Fibroblast of lung (primary cell): ENCODE measurements at regions not wholly inside any gene's neighbourhood (a gene's known extent, or its start where the extent isn't known, plus 50 kb on each side); places are given as distances from the start of the nearest gene placed in this dataset.

Experiments
- DNase-seq, 2 donors: peaks; one replicate each; pipeline versions ENCODE4 v3.0.0 to v3.0.0-alpha.2; 2010; ENCODE audit warnings: low read depth in 2 of 2
- H2AFZ ChIP-seq: 2 replicates; pipeline ENCODE4 v1.5.1; 2012; ENCODE audit warnings: low read length, control low read depth, inconsistent platforms
- H3K27ac ChIP-seq: 2 replicates; pipeline ENCODE4 v1.5.1; 2011; ENCODE audit warnings: low read length, control low read depth; ENCODE audit not compliant: insufficient read depth
- H3K27me3 ChIP-seq: 2 replicates; pipeline ENCODE4 v1.5.1; 2011; ENCODE audit warnings: mild to moderate bottlenecking, low read length; ENCODE audit not compliant: control insufficient read depth, insufficient read depth
- H3K36me3 ChIP-seq: 2 replicates; pipeline ENCODE4 v1.5.1; 2011; ENCODE audit warnings: low read length; ENCODE audit not compliant: control insufficient read depth, insufficient read depth
- H3K4me1 ChIP-seq: 2 replicates; pipeline ENCODE4 v1.5.1; 2011; ENCODE audit warnings: low read length; ENCODE audit not compliant: control insufficient read depth, insufficient read depth; ENCODE audit errors: extremely low read depth
- H3K4me2 ChIP-seq: 2 replicates; pipeline ENCODE4 v1.5.1; 2011; ENCODE audit warnings: low read length, control low read depth; ENCODE audit not compliant: insufficient read depth; ENCODE audit errors: extremely low read depth
- H3K4me3 ChIP-seq, 4 experiments: fragments of 200-600 bp in 1 of 4; sonication (generic) in 1 of 4; replicated peaks in 1 of 4; 2 replicates each; pipeline ENCODE4 v1.5.1; 2011 to 2016; ENCODE audit warnings: low read length in 4 of 4, low read depth in 3 of 4, mild to moderate bottlenecking in 3 of 4, control low read depth in 2 of 4, inconsistent platforms in 1 of 4, mixed read lengths in 1 of 4; ENCODE audit not compliant: insufficient read depth in 1 of 4; ENCODE audit errors: control extremely low read depth in 1 of 4
- H3K79me2 ChIP-seq: 2 replicates; pipeline ENCODE4 v1.5.1; 2012; ENCODE audit warnings: mild to moderate bottlenecking, low read length, inconsistent platforms; ENCODE audit not compliant: control insufficient read depth, insufficient read depth
- H3K9ac ChIP-seq: 2 replicates; pipeline ENCODE4 v1.5.1; 2011; ENCODE audit warnings: mild to moderate bottlenecking, low read length, control low read depth; ENCODE audit not compliant: insufficient read depth
- H3K9me3 ChIP-seq: 2 replicates; pipeline ENCODE4 v1.5.1; 2012; ENCODE audit warnings: low read depth, low read length; ENCODE audit not compliant: control insufficient read depth, insufficient read depth
- H4K20me1 ChIP-seq: 2 replicates; pipeline ENCODE4 v1.5.1; 2011; ENCODE audit warnings: low read length; ENCODE audit not compliant: control insufficient read depth, insufficient read depth; ENCODE audit errors: extremely low read depth
- EZH2 ChIP-seq: IDR thresholded peaks from 2 replicates; pipeline ENCODE4 v1.5.1; 2012; ENCODE audit warnings: low read length, control low read depth, mild to moderate bottlenecking; ENCODE audit errors: missing control alignments
- TF ChIP-seq, protein P1 (sequence below), 2 donors: IDR thresholded peaks in 1 of 2; conservative IDR thresholded peaks in 1 of 2; 1 replicate in 1 of 2; 2 replicates in 1 of 2; pipeline ENCODE4 v1.5.1; 2011 to 2012; ENCODE audit warnings: low read length in 2 of 2, control low read depth in 1 of 2, inconsistent platforms in 1 of 2, low read depth in 1 of 2, mild to moderate bottlenecking in 1 of 2

DNA sequence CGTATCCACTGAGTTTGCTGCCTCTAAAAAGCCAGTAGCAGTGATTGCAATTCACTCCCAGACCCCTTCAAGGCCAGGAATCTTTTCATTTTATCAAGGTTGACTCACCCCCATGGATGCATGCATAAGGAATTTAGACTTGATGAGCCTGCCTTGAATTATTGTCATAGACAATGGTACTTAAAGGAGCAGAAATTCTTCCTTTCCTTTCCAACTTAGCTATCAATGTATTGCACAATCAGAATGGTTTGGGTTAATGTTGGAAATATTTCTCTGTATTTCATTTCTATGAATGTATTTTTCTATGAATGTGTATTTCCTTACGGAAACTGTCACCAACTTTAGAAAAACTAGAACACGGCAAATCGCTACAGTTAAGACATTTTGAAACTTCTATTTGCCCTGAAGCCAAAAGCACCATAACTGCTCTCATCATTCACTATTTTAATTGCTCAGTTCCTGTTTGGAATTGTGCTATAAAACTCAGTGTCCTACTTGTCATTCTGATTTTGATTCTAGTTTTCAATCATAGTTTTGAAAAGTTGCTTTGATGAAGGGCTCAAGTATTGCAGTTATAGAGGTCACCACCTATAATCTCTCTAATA is 355.7 kb upstream of the AKR1E2 start:
- H3K27me3 ChIP-seq = no peaks in the 10 kb centered on the region
- no peaks in the 10 kb centered on the region for H3K36me3 ChIP-seq
- H3K4me3 ChIP-seq = no peak overlapping the region
- no peak overlapping the region for H3K9ac ChIP-seq
- no peak overlapping the region for H3K27ac ChIP-seq
- no peaks in the 10 kb centered on the region for H4K20me1 ChIP-seq
- peaks cover 2% of the 10 kb centered on the region for H3K4me1 ChIP-seq
- H3K9me3 ChIP-seq = no peaks in the 10 kb centered on the region
- no peak overlapping the region for H3K4me2 ChIP-seq
- TF ChIP-seq, protein P1, sequence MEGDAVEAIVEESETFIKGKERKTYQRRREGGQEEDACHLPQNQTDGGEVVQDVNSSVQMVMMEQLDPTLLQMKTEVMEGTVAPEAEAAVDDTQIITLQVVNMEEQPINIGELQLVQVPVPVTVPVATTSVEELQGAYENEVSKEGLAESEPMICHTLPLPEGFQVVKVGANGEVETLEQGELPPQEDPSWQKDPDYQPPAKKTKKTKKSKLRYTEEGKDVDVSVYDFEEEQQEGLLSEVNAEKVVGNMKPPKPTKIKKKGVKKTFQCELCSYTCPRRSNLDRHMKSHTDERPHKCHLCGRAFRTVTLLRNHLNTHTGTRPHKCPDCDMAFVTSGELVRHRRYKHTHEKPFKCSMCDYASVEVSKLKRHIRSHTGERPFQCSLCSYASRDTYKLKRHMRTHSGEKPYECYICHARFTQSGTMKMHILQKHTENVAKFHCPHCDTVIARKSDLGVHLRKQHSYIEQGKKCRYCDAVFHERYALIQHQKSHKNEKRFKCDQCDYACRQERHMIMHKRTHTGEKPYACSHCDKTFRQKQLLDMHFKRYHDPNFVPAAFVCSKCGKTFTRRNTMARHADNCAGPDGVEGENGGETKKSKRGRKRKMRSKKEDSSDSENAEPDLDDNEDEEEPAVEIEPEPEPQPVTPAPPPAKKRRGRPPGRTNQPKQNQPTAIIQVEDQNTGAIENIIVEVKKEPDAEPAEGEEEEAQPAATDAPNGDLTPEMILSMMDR (conservative IDR thresholded peaks at IDR 0.05 in 1 of 2, IDR thresholded peaks at IDR 0.05 in 1 of 2; ENCODE audit: low read depth in 1 of 2, low read length in 2 of 2) = no peak
- TF ChIP-seq EZH2 = no peak
- H2AFZ ChIP-seq = no peak overlapping the region
- no peaks in the 10 kb centered on the region for H3K79me2 ChIP-seq
- peak; percentile 60 to 94 for DNase-seq

DNA sequence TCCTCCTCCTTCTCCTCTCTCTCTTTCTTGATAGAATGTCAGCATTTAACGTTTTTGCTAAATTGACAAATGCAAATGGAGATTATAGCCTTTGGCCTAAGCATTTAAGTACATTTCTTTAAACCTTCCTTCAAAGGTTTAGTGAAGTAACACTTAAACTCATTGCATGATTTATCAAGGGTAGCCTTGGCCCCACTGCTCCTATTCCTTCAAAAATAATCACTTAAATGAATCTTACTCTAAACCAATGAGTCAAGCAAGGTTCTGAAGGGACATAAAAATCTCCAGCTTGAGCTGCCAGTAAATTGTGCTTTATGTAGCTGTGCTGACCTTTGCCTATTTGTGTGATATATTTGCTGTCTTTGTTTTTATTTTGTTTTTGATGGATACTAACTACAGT is 358.5 kb upstream of the AKR1E2 start:
- Histone ChIP-seq H3K4me3 (no peak overlapping the region), H3K4me2 (no peak overlapping the region), H3K9ac (no peak overlapping the region), H3K27ac (no peak overlapping the region), H2AFZ (no peak overlapping the region), H3K36me3 (no peaks in the 10 kb centered on the region), H4K20me1 (no peaks in the 10 kb centered on the region), H3K79me2 (no peaks in the 10 kb centered on the region), H3K4me1 (peaks cover 2% of the 10 kb centered on the region), H3K9me3 (no peaks in the 10 kb centered on the region), H3K27me3 (no peaks in the 10 kb centered on the region)
- no peak for DNase-seq
- TF ChIP-seq, protein P1 (conservative IDR thresholded peaks at IDR 0.05 in 1 of 2, IDR thresholded peaks at IDR 0.05 in 1 of 2; ENCODE audit: low read depth in 1 of 2, low read length in 2 of 2) = no peak
- no peak for TF ChIP-seq EZH2

DNA sequence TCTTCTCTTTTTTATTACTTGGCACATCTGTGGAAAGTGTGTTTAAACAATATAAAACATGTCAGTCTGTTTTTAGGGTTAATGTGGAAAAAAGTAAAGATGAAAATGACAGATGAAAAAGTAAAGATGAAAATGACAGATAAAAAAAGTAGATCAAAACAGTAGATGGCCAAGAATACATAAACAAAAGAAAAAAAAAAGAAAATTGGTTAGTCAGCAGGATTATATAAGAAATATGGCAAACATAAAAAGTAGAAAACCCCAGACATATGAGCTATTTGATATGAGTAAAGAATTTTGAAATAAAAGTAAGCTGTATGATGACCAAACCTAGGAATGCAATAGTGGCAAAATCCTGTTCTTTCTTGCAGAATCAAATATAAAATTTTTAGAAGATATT is 365.7 kb upstream of the AKR1E2 start:
- Histone ChIP-seq H4K20me1 (no peaks in the 10 kb centered on the region), H3K27ac (no peak overlapping the region), H3K4me1 (no peaks in the 10 kb centered on the region), H3K4me3 (no peak overlapping the region), H3K27me3 (no peaks in the 10 kb centered on the region), H2AFZ (no peak overlapping the region), H3K36me3 (no peaks in the 10 kb centered on the region), H3K9me3 (no peaks in the 10 kb centered on the region), H3K4me2 (no peak overlapping the region), H3K79me2 (no peaks in the 10 kb centered on the region), H3K9ac (no peak overlapping the region)
- TF ChIP-seq, protein P1 (conservative IDR thresholded peaks at IDR 0.05 in 1 of 2, IDR thresholded peaks at IDR 0.05 in 1 of 2; ENCODE audit: low read depth in 1 of 2, low read length in 2 of 2) = no peak
- TF ChIP-seq EZH2 = no peak
- DNase-seq = no peak
